IPS-20b (cell line): ENCODE measurements at regions not wholly inside any gene's neighbourhood (a gene's known extent, or its start where the extent isn't known, plus 50 kb on each side); places are given as distances from the start of the nearest gene placed in this dataset.

ENCODE experiments used
- H3K27ac ChIP-seq: one replicate; pipeline ENCODE4 v1.5.1; 2013; ENCODE audit warnings: low read length
- H3K27me3 ChIP-seq: 2 replicates; pipeline ENCODE4 v1.6.1; 2013; ENCODE audit warnings: mild to moderate bottlenecking, low read length, inconsistent platforms; ENCODE audit not compliant: insufficient read depth
- H3K36me3 ChIP-seq: 2 replicates; pipeline ENCODE4 v1.6.1; 2013; ENCODE audit warnings: low read depth, mild to moderate bottlenecking, inconsistent platforms, low read length, moderate library complexity; ENCODE audit not compliant: insufficient read depth
- H3K4me1 ChIP-seq: 2 replicates; pipeline ENCODE4 v1.6.1; 2013; ENCODE audit warnings: mild to moderate bottlenecking, control low read depth, inconsistent platforms, low read length, moderate library complexity; ENCODE audit not compliant: insufficient read depth
- H3K4me3 ChIP-seq: 2 replicates; pipeline ENCODE4 v1.5.1; 2013; ENCODE audit warnings: mild to moderate bottlenecking, low read length, inconsistent platforms
- H3K9ac ChIP-seq: 2 replicates; pipeline ENCODE4 v1.6.1; 2013; ENCODE audit warnings: low read depth, mild to moderate bottlenecking, inconsistent platforms, low read length, moderate library complexity
- H3K9me3 ChIP-seq: 2 replicates; pipeline ENCODE4 v1.6.1; 2013; ENCODE audit warnings: mild to moderate bottlenecking, low read depth, low read length, inconsistent platforms; ENCODE audit not compliant: insufficient read depth

DNA sequence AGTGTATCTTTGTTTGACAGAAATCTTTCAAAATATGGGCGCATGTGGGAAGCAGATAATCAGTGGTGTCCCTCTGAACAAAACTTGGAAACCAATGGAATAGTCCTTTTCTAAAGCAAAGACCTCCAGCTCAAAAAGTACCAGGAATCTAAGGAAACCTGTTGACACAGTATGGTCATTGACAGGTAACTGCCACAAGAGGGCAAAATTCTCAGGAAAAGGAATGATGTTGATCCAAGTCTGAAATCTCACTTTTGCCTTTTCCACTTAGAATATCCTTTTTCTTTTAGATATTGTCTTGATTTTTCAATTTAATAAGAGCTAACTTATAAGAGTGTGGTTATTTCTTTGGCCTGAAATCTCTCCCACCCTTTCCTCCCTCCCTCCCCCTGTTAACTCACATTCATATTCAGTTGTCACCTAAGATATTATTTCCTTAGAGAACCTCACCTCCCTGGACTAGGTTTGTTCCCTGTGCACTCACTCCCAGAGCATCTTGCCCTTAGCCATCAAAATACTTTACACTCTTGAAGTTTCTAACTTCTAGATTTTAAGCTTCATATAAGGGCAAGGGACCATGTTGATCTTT lies 59.0 kb upstream of the BARX1 start:
- no peak overlapping the region for H3K9ac ChIP-seq
- no peaks in the 10 kb centered on the region for H3K36me3 ChIP-seq
- no peaks in the 10 kb centered on the region for H3K9me3 ChIP-seq
- no peak overlapping the region for H3K4me3 ChIP-seq
- no peaks in the 10 kb centered on the region for H3K4me1 ChIP-seq
- no peaks in the 10 kb centered on the region for H3K27me3 ChIP-seq
- H3K27ac ChIP-seq: no peak overlapping the region

- Histone ChIP-seq H3K4me3 (no peak overlapping the region), H3K27ac (no peak overlapping the region), H3K36me3 (no peaks in the 10 kb centered on the region), H3K4me1 (no peaks in the 10 kb centered on the region), H3K9ac (no peak overlapping the region), H3K9me3 (no peaks in the 10 kb centered on the region), H3K27me3 (no peaks in the 10 kb centered on the region; the same call in 1 of the 2 replicates)
These were observed 55.9 kb upstream of the BARX1 start for GRCh38 chr9:94010980-94011533.

GRCh38 chr9:94005272-94005901 lies 50.2 kb upstream of the BARX1 start:
- Histone ChIP-seq H3K9ac (no peak overlapping the region), H3K9me3 (no peaks in the 10 kb centered on the region), H3K27ac (no peak overlapping the region), H3K36me3 (no peaks in the 10 kb centered on the region), H3K4me1 (no peaks in the 10 kb centered on the region), H3K27me3 (no peaks in the 10 kb centered on the region; the same call in 1 of the 2 replicates), H3K4me3 (no peak overlapping the region)
